Muscle of leg (tissue), 3 donors: ENCODE measurements at regions not wholly inside any gene's neighbourhood (a gene's known extent, or its start where the extent isn't known, plus 50 kb on each side); places are given as distances from the start of the nearest gene placed in this dataset.

Experiments used
- DNase-seq: peaks from one replicate; pipeline ENCODE4 v3.0.0; 2013
- H3K27ac ChIP-seq: one replicate; pipeline ENCODE4 v1.5.1; 2013; ENCODE audit warnings: mild to moderate bottlenecking, low read length, control low read depth
- H3K27me3 ChIP-seq: one replicate; pipeline ENCODE4 v1.6.1; 2013; ENCODE audit warnings: low read length; ENCODE audit not compliant: control insufficient read depth, insufficient read depth
- H3K36me3 ChIP-seq: one replicate; pipeline ENCODE4 v1.6.1; 2013; ENCODE audit warnings: low read length; ENCODE audit not compliant: control insufficient read depth, insufficient read depth
- H3K4me1 ChIP-seq: one replicate; pipeline ENCODE4 v1.6.1; 2013; ENCODE audit warnings: low read length; ENCODE audit not compliant: control insufficient read depth, insufficient read depth
- H3K4me3 ChIP-seq: one replicate; pipeline ENCODE4 v1.5.1; 2013; ENCODE audit warnings: low read length, control low read depth
- H3K9me3 ChIP-seq: replicated peaks from 2 replicates; pipeline ENCODE4 v1.6.1; 2013; ENCODE audit warnings: low read depth, low read length; ENCODE audit not compliant: control insufficient read depth
- whole genome bisulfite sequencing: methylation state at CpG from one replicate; pipeline ENCODE4 v1.1.5; 2013; ENCODE audit warnings: missing lambda C conversion rate; ENCODE audit not compliant: insufficient coverage; 5-methylcytosine and 5-hydroxymethylcytosine counted together

DNA sequence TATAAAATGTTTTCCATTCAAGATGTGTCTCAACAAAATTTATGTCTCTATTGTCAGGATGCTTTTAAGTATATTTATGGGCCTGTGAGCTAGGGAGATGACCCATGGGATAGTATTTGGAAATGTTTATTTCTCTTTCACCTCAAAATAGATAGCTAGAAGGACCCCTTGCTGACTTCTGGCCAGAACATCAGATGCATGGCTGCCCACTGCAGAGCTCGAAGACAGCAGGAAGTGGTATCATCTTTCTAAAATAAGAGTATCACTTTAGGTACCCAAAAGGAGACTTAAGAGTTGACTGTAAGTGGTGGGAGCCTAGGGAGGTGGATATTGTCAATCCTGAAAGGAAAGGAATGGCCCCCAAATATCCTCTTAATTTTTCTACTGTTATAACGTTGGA is 264.4 kb downstream of the NEBL start:
- no peaks in the 10 kb centered on the region for H3K4me1 ChIP-seq
- no peak overlapping the region for H3K4me3 ChIP-seq
- no CpG with 5 or more reads among the region's 2 CpGs for WGBS

DNA sequence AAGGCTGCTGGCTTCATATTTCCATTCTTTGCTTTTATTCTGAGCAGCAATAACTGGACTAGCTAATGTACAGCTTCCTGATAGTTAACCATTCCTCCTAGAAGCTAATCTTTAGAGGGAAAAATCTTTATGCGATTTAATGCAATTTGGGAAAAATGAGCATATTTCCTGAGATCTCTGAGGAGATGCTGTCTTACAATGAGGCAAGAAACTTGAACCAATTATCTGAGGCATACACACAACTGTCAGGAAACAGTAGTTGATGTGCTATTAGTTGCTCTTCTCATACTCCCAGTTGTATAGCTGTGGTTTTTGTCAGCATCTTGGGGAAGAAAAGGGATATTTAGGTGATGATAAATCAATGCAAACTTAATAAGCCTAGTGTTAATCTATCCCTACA is 265.9 kb downstream of the NEBL start:
- no peak for DNase-seq
- no peak overlapping the region for H3K27ac ChIP-seq
- H3K9me3 ChIP-seq = no peaks in the 10 kb centered on the region
- no peaks in the 10 kb centered on the region for H3K4me1 ChIP-seq
- no CpG with 5 or more reads among the region's 1 CpG for WGBS
- H3K4me3 ChIP-seq = no peak overlapping the region
- no peaks in the 10 kb centered on the region for H3K27me3 ChIP-seq
- H3K36me3 ChIP-seq = no peaks in the 10 kb centered on the region

More for the DNA sequence above, 264.4 kb downstream of the NEBL start:
- Histone ChIP-seq H3K27ac (no peak overlapping the region), H3K27me3 (no peaks in the 10 kb centered on the region), H3K36me3 (no peaks in the 10 kb centered on the region), H3K9me3 (no peaks in the 10 kb centered on the region)
- DNase-seq = no peak

DNA sequence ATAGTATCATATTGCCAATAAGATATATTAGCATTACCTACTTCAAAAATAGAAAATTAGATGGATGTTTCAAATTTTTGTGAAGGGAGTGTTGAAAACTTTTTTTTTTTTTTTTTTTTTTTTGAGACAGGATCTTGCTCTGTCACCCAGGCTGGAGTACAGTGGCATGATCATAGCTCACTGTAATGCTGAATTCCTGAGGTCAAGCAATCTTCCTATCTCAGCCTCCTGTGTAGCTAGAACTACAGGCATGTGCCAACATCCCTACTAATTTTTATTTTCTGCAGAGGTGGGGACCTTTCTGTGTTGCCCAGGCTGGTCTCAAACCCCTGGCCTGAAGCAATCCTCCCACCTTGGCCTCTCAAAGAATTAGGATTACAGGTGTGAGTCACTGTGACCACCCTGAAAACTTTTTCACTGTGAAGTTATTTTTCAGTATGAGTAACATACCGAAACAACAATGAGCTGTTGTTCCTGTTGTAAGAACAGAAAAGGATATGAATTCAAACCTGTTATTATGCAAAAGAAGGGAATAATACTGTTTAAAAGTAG is 266.9 kb downstream of the NEBL start:
- Histone ChIP-seq H3K4me3 (no peak overlapping the region), H3K36me3 (no peaks in the 10 kb centered on the region), H3K9me3 (no peaks in the 10 kb centered on the region), H3K27me3 (no peaks in the 10 kb centered on the region), H3K4me1 (no peaks in the 10 kb centered on the region), H3K27ac (no peak overlapping the region)
- DNase-seq = no peak
- no CpG with 5 or more reads among the region's 1 CpG for WGBS

DNA sequence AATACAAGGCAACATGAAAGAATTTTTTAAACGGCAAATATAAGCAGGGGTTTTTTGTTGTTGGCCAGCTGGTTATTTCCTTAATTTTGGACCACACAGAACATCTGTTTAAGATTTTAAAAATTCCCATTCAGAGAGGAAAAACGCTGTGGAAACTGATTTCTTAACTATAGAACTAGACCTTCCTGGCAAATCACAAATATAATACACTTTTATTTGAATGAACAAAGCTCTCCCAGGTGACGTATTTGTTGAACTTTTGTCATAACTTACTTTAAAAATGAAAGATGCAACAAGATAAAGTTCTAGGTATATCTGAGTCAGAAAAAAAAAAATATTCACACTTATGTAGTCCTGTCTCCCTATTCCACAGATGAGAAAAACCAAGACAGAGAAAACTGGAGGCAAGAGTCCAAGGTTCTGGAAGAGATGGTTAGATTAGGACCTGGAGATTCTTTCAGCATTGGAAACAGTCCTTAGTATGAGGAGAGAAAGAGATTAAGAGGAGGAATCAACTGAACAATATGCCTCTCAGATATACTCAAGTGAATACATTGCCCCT is 269.1 kb downstream of the NEBL start:
- DNase-seq = peak; percentile 73
- Histone ChIP-seq H3K9me3 (no peaks in the 10 kb centered on the region), H3K4me3 (no peak overlapping the region), H3K27ac (peak overlapping the region; percentile 33), H3K4me1 (peaks cover 4% of the 10 kb centered on the region), H3K27me3 (no peaks in the 10 kb centered on the region), H3K36me3 (no peaks in the 10 kb centered on the region)
- no CpG with 5 or more reads among the region's 3 CpGs for WGBS

DNA sequence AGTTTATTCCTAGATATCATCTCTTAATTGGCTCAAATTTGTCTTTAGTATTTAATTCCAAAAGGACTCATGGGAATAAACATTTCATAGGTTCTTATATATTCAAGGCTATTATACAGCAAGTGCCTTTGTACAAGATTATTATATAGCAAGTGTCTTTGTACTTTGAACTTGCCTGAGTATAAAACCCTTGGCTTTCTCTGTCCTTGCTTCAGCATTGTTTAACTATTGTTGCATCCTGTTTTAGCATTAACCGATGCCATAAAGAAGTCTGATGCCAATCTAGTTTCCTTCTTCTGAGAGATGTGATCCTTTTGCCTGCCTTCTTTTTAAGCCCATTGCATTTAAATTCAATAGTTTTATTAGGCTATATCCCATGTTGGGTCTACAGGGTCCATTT is 270.0 kb downstream of the NEBL start:
- Histone ChIP-seq H3K4me3 (no peak overlapping the region), H3K27ac (no peak overlapping the region), H3K9me3 (no peaks in the 10 kb centered on the region), H3K4me1 (peaks cover 4% of the 10 kb centered on the region), H3K27me3 (no peaks in the 10 kb centered on the region), H3K36me3 (no peaks in the 10 kb centered on the region)
- DNase-seq = no peak
- no CpG with 5 or more reads among the region's 1 CpG for WGBS

DNA sequence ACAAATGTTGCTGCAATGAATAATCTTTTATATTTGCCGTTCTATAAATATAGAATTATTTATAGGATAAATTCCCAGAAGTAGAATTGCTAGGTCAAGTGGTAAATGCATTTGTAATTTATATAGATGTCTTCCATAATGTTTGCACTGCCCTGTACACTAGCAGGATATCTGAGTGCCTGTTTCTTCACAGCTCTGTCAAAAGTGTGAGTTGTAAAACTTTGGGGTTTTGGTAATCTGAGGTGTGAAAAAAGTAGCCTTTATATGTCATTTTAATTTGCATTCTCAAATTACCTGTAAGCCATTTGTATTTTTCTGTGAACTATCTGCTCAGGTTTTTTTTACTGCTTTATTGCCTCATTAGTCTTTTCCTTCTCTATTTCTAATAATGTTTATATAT is 271.2 kb downstream of the NEBL start:
- no peaks in the 10 kb centered on the region for H3K9me3 ChIP-seq
- H3K36me3 ChIP-seq = no peaks in the 10 kb centered on the region
- WGBS = no CpG with 5 or more reads among the region's 1 CpG
- no peak overlapping the region for H3K27ac ChIP-seq
- DNase-seq = no peak
- no peak overlapping the region for H3K4me3 ChIP-seq
- H3K27me3 ChIP-seq = no peaks in the 10 kb centered on the region
- peaks cover 4% of the 10 kb centered on the region for H3K4me1 ChIP-seq

DNA sequence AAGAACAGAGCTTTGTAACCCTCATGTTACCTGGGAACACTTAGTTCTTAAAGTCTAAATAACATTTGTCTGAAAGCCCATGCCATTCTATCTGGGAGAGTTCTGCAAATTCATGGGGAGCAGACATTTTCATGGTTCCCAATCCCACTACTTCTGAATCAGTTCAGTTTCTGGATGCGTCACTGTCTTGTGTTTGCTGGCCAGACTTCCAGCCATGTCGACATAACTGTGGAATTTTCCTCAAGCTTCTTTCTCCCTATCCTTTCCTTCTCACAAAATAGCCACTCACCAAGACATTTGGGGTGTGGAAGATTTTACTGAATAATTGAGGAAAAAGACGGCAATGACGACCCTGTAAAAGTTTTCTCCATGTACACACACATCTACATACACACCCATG is 272.5 kb downstream of the NEBL start:
- DNase-seq = peak; percentile 95

DNA sequence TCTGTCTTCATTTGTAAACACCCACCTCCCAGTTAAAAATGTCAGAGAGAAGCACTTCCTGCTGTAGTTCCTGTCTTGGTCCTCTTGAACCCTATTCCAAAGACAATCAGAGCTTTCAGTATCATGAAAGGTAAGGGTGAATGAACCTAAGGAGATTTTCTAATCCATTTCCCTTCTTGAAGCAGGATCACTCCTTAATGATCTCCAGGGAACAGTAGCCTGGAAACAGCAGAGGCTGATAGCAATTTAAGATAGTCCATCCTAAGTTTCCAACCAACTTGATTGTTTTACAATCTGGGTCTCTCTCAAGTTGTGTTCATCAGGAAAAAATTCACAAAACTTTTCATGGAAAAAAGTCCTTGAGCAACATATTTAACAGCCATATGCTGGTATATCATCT is 273.6 kb downstream of the NEBL start:
- Histone ChIP-seq H3K9me3 (no peaks in the 10 kb centered on the region), H3K4me3 (no peak overlapping the region), H3K27me3 (no peaks in the 10 kb centered on the region), H3K27ac (peak overlapping the region; percentile 82), H3K36me3 (no peaks in the 10 kb centered on the region), H3K4me1 (peaks cover 4% of the 10 kb centered on the region)
- DNase-seq = peak; percentile 83

More for the DNA sequence above, 272.5 kb downstream of the NEBL start:
- WGBS = no CpG with 5 or more reads among the region's 4 CpGs
- H3K4me1 ChIP-seq = peaks cover 4% of the 10 kb centered on the region
- peak overlapping the region; percentile 56 for H3K27ac ChIP-seq
- no peak overlapping the region for H3K4me3 ChIP-seq
- no peaks in the 10 kb centered on the region for H3K27me3 ChIP-seq
- H3K9me3 ChIP-seq = no peaks in the 10 kb centered on the region
- no peaks in the 10 kb centered on the region for H3K36me3 ChIP-seq

DNA sequence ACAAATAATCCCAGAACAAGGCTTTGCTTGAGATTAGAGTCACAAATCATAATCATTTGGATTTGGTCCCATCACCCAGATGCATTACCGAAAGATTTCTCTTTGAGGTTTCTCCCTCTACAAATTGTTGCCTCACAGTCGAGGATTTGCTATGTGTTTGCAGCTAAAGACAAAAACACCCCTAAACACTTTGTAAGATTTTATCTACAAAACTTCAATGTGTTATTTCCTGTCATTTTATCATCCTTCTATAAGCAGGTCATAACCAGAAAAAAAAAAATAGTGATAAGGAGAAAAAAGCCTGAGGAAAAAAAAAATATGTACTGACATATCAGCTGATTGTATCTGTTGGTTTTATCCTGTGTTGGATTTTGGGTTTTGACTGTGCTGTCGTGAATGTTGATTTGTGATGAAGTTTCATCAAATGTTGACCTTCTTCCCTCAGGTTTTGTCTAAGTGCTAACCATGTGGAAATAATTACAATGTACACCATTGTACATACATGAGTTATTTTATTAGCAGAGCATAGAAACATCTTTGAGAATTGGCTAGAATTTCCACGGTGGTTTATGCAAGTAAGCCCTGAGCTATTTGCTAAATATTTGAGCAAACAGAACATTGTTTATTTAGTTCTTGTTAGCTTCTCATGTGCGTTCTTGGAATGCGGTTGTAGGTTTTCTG is 274.4 kb downstream of the NEBL start:
- WGBS = no CpG with 5 or more reads among the region's 6 CpGs
- DNase-seq = peak; percentile 94
- no peaks in the 10 kb centered on the region for H3K36me3 ChIP-seq
- peaks cover 4% of the 10 kb centered on the region for H3K4me1 ChIP-seq
- H3K27me3 ChIP-seq = no peaks in the 10 kb centered on the region
- no peak overlapping the region for H3K4me3 ChIP-seq
- no peaks in the 10 kb centered on the region for H3K9me3 ChIP-seq
- H3K27ac ChIP-seq = peak overlapping the region; percentile 82

DNA sequence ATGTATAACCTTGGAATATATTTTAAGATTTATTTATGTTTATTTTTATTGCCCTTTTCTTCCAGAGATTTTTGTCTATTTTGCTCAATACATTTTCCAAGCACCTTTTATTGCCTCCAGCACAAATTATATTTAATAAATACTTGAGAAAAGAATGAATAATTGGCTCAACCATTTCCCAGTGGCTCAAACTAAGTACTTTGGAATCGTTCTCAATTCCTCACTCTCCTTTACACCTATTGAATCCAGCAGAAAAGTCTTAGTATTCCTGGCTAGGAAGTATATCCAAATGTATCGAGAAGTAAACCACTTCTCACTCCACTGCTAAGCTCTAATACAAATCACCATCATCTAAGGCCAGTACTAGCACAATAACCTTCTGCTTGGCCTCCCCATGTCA is 276.1 kb downstream of the NEBL start:
- Histone ChIP-seq H3K27ac (no peak overlapping the region), H3K27me3 (no peaks in the 10 kb centered on the region), H3K4me3 (no peak overlapping the region), H3K4me1 (peaks cover 4% of the 10 kb centered on the region), H3K36me3 (no peaks in the 10 kb centered on the region), H3K9me3 (no peaks in the 10 kb centered on the region)
- peak; percentile 74 for DNase-seq
- no CpG with 5 or more reads among the region's 2 CpGs for WGBS
